DND-41 (cell line): ENCODE measurements at regions not wholly inside any gene's neighbourhood (a gene's known extent, or its start where the extent isn't known, plus 50 kb on each side); places are given as distances from the start of the nearest gene placed in this dataset.
A peak's percentile ranks its signal among the peaks of the same experiment; 100 is the strongest.

Source experiments
- ATAC-seq: fragments of 200-7000 bp; cut with Tn5 transposase; 3 replicates; pipeline ENCODE4 v1.9.1; 2021; ENCODE audit warnings: low read depth; ENCODE audit not compliant: insufficient read depth
- DNase-seq: peaks from one replicate; pipeline ENCODE4 v3.0.0-alpha.2; 2020
- H2AFZ ChIP-seq: 2 replicates; pipeline ENCODE4 v1.6.0; 2012; ENCODE audit warnings: low read depth, low read length
- H3K27ac ChIP-seq: 2 replicates; pipeline ENCODE4 v1.5.1; 2012; ENCODE audit warnings: low read length, inconsistent platforms
- H3K27me3 ChIP-seq: fragments of 200-600 bp; sonication (generic); 2 replicates; pipeline ENCODE4 v1.6.0; 2012; ENCODE audit warnings: low read length, mild to moderate bottlenecking, inconsistent platforms; ENCODE audit not compliant: insufficient read depth, poor library complexity
- H3K36me3 ChIP-seq: 2 replicates; pipeline ENCODE4 v1.5.1; 2012; ENCODE audit warnings: low read length, inconsistent platforms; ENCODE audit not compliant: insufficient read depth
- H3K4me1 ChIP-seq: 2 replicates; pipeline ENCODE4 v1.5.1; 2012; ENCODE audit warnings: mild to moderate bottlenecking, low read length; ENCODE audit not compliant: insufficient read depth
- H3K4me2 ChIP-seq: 2 replicates; pipeline ENCODE4 v1.6.0; 2012; ENCODE audit warnings: mild to moderate bottlenecking, moderate library complexity, low read length, inconsistent platforms; ENCODE audit not compliant: insufficient read depth
- H3K4me3 ChIP-seq, 2 experiments: fragments of 200-600 bp in 1 of 2; shearing (Covaris generic) in 1 of 2; 2 replicates each; pipeline ENCODE4 v1.5.1; 2012 to 2016; ENCODE audit warnings: inconsistent platforms in 2 of 2, low read length in 2 of 2, mild to moderate bottlenecking in 2 of 2, low read depth in 1 of 2, moderate library complexity in 1 of 2
- H3K79me2 ChIP-seq: 2 replicates; pipeline ENCODE4 v1.6.0; 2012; ENCODE audit warnings: low read length, inconsistent platforms; ENCODE audit not compliant: insufficient read depth
- H3K9ac ChIP-seq: 2 replicates; pipeline ENCODE4 v1.6.0; 2012; ENCODE audit warnings: low read depth, mild to moderate bottlenecking, inconsistent platforms, low read length, moderate library complexity
- H3K9me3 ChIP-seq: 2 replicates; pipeline ENCODE4 v1.5.1; 2012; ENCODE audit warnings: low read length, moderate library complexity, mild to moderate bottlenecking, inconsistent platforms; ENCODE audit not compliant: insufficient read depth, severe bottlenecking
- H4K20me1 ChIP-seq: 2 replicates; pipeline ENCODE4 v1.6.0; 2012; ENCODE audit warnings: low read length; ENCODE audit not compliant: insufficient read depth
- CTCF ChIP-seq: IDR thresholded peaks from 2 replicates; pipeline ENCODE4 v1.5.1; 2012; ENCODE audit warnings: borderline replicate concordance, low read length, moderate library complexity, mild to moderate bottlenecking; ENCODE audit not compliant: poor library complexity, severe bottlenecking; ENCODE audit errors: extremely low read depth
- EZH2 ChIP-seq: IDR thresholded peaks from 3 replicates; pipeline ENCODE4 v1.6.1; 2012; ENCODE audit warnings: borderline replicate concordance, low read depth, mild to moderate bottlenecking, moderate library complexity, low read length, inconsistent platforms; ENCODE audit not compliant: severe bottlenecking

- no peaks in the 10 kb centered on the region for H3K9me3 ChIP-seq
- no peaks in the 10 kb centered on the region for H3K4me1 ChIP-seq
- H2AFZ ChIP-seq: no peak overlapping the region
- no peak for DNase-seq
- H3K27ac ChIP-seq: no peak overlapping the region
- TF ChIP-seq EZH2: no peak
- no peak for TF ChIP-seq CTCF
- H3K27me3 ChIP-seq: no peaks in the 10 kb centered on the region
- H3K79me2 ChIP-seq: no peaks in the 10 kb centered on the region
- ATAC-seq: no peak
- H3K4me2 ChIP-seq: no peak overlapping the region
- H3K4me3 ChIP-seq: no peak overlapping the region
- no peaks in the 10 kb centered on the region for H3K36me3 ChIP-seq
- H3K9ac ChIP-seq: no peak overlapping the region
- no peaks in the 10 kb centered on the region for H4K20me1 ChIP-seq
Measured at GRCh38 chr20:19115581-19115980, 96.9 kb upstream of the SLC24A3 start.

DNA sequence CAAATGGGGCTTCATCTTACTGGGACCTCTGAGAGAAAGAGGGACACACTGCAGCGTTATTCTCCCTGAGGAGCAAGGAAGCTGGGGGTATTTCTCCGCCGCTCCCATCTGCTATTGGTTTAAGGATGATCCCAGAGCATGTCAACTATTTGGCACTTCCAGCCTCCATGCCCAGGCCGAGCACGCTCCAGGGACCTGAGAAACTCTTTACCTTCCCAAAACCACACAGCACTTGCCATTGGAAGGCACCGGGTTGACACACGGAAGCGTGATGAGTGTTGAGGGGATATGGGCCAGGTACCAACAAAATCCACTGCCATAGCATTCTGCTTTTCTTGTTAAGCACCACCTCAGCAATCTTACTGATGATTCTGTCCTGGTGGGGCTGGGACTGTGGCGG is 92.4 kb upstream of the SLC24A3 start:
- no peak overlapping the region for H3K9ac ChIP-seq
- H3K9me3 ChIP-seq: no peaks in the 10 kb centered on the region
- H3K79me2 ChIP-seq: no peaks in the 10 kb centered on the region
- no peaks in the 10 kb centered on the region for H3K36me3 ChIP-seq
- H3K4me3 ChIP-seq: no peak overlapping the region
- H4K20me1 ChIP-seq: no peaks in the 10 kb centered on the region
- ATAC-seq: no peak
- TF ChIP-seq CTCF (no peak), EZH2 (no peak)
- no peaks in the 10 kb centered on the region for H3K27me3 ChIP-seq
- DNase-seq: no peak
- no peaks in the 10 kb centered on the region for H3K4me1 ChIP-seq
- H3K27ac ChIP-seq: no peak overlapping the region
- H2AFZ ChIP-seq: peak overlapping the region; percentile 15; the same call in 1 of the 2 replicates
- H3K4me2 ChIP-seq: no peak overlapping the region

DNA sequence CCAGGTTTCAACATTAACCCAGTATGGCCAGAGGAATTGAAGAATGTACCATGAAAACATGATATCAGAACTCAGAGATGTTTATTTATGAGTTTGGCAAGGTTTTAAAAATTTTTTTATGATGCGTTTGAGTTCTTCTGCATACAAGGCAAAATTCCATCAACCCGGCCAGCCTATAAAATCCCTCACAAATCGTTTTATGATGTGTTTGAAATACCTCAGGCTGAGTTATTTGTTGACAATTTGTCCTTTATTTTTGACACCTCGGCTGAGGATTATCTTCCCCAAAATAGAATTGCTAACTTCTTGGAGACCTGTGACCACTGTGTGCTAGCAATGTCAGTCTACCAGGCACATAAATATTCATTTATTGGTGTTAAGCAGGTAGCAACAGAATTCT is 91.9 kb upstream of the SLC24A3 start:
- Histone ChIP-seq H3K27me3 (no peaks in the 10 kb centered on the region), H3K4me1 (no peaks in the 10 kb centered on the region), H3K9ac (no peak overlapping the region), H3K4me3 (no peak overlapping the region), H3K36me3 (no peaks in the 10 kb centered on the region), H3K9me3 (no peaks in the 10 kb centered on the region), H2AFZ (no peak overlapping the region), H4K20me1 (no peaks in the 10 kb centered on the region), H3K79me2 (no peaks in the 10 kb centered on the region), H3K4me2 (no peak overlapping the region), H3K27ac (no peak overlapping the region)
- DNase-seq: no peak
- TF ChIP-seq EZH2: no peak
- TF ChIP-seq CTCF: no peak
- ATAC-seq: no peak

- no peak for ATAC-seq
- Histone ChIP-seq H3K4me3 (no peak overlapping the region), H2AFZ (no peak overlapping the region), H3K79me2 (no peaks in the 10 kb centered on the region), H3K9ac (no peak overlapping the region), H4K20me1 (no peaks in the 10 kb centered on the region), H3K27ac (no peak overlapping the region), H3K9me3 (no peaks in the 10 kb centered on the region), H3K36me3 (no peaks in the 10 kb centered on the region), H3K4me1 (no peaks in the 10 kb centered on the region), H3K4me2 (no peak overlapping the region), H3K27me3 (no peaks in the 10 kb centered on the region)
- no peak for DNase-seq
- TF ChIP-seq EZH2: no peak
- no peak for TF ChIP-seq CTCF
Measured at GRCh38 chr20:19121463-19121862, 91.0 kb upstream of the SLC24A3 start.
